Inferior parietal cortex (tissue), 1 donor: ENCODE measurements at regions not wholly inside any gene's neighbourhood (a gene's known extent, or its start where the extent isn't known, plus 50 kb on each side); places are given as distances from the start of the nearest gene placed in this dataset.
"Not testable (repeated sequence)": the region's sequence is repeated elsewhere in the genome, so short reads cannot be mapped to it uniquely, and the experiment has no call there.

ENCODE experiments used
- DNase-seq: peaks from one replicate; pipeline ENCODE4 v3.0.0-alpha.2; 2016; ENCODE audit errors: extremely low spot score

DNA sequence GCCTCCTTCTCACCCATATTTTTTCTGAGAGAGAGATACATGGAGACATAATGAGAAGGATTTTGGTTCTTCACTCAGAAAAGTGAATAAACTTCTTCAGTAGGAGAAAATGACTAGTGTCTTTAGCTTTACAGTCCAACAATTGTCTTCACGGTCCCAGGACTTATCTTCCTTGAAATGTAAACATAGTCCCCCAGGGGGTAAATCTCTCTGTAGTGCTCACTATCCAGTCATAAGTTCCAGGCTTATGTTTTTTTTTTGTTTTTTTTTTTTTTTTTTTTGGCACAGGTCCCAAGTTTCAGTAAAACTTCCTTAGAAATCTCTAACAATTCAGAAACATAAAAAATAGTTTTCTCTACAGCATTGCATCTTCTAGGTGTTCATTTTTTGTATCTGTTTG lies 890.2 kb upstream of the B3GALT2 start:
- no peak for DNase-seq

- no peak for DNase-seq
These were observed 887.4 kb upstream of the B3GALT2 start for GRCh38 chr1:194073833-194074232.

DNA sequence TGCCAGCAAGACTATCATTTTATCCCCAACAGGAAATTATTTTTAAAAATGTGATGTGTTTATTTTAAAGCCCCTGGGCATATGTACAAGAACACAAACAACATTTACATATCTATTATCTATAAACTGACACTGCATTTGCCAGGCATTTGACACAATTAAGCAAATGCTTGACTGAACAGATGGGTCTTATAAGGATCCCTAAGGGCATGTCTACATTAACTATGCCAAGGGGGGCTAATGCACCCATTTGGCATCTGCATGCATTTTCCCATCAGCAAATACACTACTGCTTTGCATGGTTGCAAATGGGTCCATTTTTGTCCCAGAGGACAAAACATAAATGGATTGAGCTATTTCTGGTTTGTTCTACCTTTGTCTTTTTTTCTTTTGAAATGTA lies 884.8 kb upstream of the B3GALT2 start:
- no peak for DNase-seq

DNA sequence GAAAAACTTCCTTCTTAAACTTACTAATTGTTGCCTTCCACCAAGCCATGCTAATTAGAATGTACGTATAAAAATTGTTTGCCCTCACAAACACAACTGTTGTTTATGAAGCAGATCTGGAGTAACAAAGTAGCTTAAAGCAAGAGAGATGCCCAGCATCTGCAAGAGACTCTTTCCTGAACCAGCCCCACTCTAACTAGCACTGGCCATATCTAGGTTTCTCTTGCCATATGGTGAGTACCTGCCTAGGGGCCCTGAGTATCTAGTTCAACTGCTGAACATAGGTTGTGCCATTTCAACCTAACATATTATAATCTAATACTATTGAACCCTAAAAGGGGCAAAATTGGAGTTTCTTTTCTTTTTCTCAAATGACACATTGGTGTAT lies 883.4 kb upstream of the B3GALT2 start:
- DNase-seq = no peak

GRCh38 chr1:194069168-194069830 lies 882.9 kb upstream of the B3GALT2 start:
- no peak for DNase-seq

DNA sequence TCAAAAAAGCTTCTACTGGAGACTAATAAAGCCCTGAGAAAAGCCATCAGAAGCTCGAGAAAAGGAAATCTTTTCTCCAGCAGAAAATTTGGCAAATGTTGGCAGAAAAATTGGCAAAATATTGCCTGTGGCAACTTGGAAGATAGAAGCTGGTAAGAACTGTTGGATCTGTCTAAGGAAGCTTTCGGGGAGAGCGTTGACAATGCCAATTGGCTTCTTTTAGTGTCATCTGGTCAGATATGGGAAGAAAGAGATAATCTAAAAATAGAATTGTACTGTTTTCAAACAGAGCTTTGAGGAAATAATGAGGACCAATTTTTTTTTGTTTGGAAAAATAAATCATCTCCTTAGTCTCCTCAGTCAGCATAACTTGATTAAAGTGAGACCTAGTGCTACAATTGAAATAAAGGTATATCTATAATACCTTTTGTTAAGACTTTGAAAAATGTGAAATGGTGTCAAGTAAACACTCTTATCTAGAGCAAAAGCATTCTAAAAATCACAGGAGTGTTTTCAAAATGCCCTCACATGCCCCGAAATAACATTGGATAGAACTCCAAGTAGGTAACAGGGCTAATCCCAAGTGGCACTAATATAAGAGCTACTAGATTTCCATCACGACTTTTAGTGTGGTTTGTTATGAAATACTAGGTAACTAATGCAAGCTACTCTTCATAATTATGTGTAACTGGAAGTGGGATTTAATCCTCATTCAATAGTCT lies 882.2 kb upstream of the B3GALT2 start:
- no peak for DNase-seq

DNA sequence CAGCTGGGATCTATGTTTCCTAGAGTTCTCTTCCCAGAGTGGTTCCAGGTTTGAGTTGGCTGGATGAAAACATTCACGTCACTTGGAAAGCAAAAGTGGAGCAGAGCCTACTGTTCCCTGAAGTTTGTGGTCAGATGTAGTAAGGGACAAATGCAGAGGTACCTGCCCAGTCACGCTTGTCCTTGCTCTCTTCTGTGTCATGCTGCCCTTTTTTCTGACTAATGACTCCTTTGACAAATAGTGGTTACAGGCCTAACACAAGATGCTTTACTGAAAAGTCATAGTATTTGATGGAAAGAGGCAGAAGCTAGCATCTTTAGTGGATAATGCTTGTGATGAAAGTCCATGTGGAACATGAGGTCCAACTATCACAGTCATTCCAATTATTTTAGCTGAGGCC lies 881.4 kb upstream of the B3GALT2 start:
- no peak for DNase-seq

DNA sequence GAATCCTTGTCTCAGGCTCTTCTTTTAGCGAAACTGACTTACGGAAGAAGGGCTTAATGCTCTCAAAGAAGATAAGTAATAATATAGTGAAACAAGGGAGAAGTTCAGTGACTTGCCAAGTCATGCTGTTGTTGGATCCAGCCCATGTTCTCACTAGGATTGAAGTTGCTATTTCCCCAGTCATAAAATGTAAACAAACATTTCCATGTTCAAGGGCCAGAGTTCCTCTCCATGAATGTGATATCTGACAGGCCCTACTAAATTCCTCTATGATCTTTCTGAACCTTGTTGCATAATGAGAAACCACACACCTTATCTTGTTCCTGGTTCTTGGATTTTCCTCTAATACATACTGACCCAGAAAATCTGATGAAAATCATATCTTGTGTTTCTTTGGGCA lies 876.5 kb upstream of the B3GALT2 start:
- no peak for DNase-seq

GRCh38 chr1:194062526-194062925 lies 876.1 kb upstream of the B3GALT2 start:
- DNase-seq = no peak

DNA sequence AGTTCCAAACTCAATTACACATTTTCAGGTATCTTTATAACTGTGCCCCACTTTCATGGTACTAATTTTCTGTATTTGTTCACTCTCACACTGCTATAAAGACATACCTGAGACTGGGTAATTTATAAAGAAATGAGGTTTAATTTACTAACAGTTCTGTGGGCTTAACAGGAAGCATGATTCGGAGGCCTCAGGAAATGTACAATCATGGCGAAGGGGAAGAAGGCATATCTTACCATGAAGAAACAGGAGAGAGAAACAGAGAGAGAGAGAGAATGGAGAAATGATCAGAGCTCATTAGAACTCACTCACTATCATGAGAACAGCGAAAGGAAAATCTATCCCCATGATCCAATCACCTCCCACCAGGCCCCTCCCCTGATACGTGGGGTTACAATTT lies 874.1 kb upstream of the B3GALT2 start:
- DNase-seq = no peak

- not testable (repeated sequence) for DNase-seq
These were observed 871.9 kb upstream of the B3GALT2 start for GRCh38 chr1:194058268-194058667.

DNA sequence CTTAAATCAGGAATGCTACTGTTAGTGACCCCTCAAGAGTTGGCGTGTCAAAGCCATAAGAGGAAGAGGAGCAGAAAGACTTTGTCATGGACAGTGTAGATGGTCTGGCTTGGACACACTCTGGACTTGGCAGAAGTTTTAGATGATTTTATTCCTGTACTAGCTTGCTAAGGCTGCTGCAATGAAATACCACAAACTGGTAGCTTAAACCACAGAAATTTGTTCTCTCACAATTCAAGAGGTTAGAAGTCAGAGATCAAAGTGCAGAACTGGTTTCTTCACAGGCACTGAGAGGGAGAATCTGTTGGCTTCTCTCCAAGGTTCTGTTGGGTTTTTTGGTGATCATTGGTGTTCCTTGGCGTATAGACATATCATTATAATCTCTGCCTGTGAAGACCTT lies 869.8 kb upstream of the B3GALT2 start:
- no peak for DNase-seq

GRCh38 chr1:194055536-194055935 lies 869.1 kb upstream of the B3GALT2 start:
- peak; percentile 7 for DNase-seq

GRCh38 chr1:194052514-194053338 lies 866.3 kb upstream of the B3GALT2 start:
- no peak for DNase-seq

DNA sequence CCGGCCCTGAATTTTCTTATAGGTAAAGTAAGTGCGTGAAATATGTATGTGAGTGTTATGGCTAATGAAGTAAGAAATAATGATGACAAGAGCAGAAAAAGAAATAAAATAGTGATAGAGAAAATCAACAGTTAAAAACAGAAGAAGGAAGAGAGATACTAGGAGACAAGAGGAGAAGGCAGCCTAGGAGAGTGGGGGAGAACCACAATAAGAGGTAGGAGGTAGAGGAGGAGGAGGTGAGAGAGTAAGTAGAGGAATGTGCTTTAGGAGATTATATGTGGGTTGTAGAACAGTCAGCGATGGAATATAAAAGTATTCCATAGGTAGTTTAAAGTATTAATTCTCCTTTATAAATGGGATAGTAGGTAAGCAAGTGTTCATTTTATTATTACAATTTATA lies 861.5 kb upstream of the B3GALT2 start:
- DNase-seq = no peak

DNA sequence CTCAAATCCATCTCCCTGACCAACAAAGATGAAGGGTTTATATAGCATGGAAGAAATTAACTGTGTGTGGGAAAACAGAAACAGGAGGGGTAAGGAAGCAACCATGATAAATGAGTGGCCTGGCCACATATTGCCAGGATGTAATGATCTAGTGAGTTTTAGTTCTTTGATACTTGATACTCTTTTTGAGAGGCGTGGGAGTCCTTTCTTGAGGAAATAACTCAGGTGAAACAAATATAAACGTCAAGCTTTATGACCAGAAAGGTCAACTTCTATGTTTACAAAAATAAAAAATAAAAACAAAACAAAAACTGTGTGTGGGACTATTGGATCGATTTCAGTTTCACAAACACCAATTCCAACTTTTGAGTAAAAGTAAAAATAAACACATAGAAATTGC lies 860.8 kb upstream of the B3GALT2 start:
- DNase-seq = no peak

- DNase-seq = no peak
These were observed 859.0 kb upstream of the B3GALT2 start for GRCh38 chr1:194045416-194045815.

- DNase-seq = no peak
These were observed 858.5 kb upstream of the B3GALT2 start for GRCh38 chr1:194044892-194045291.

DNA sequence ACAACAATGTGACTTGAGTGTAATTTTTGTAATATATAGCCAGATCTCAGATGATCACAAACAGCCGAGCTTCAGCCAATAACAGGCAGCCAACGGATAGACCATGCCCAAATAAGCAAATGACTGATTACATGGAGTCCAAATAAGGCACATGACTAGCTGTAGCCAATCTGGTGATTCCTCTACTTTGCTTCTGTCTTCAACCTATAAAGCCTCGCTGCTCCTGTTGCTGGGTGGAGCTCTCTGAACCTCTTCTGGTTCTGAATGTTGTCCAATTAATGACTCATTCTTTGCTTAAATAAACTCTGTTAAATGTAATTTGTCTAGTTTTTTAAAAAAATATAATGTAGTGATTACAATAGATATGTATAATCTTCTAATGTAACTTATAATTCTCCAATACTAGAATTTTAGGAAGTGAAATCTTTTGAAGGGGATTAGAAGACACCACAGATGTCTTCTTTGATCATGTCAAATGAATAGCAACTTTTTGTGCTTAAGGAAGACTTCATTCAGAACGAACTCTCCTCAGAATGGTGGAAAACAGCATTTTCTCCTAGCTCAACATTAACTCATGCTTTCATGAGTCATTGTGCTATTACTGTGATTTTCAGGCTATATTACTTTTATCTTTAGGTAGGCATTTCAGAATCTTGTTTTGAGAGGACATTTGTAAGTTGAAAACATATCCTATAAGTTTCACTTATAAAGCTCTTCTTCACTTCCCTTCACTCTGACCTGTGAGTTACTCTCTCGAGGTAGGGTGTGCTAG lies 857.8 kb upstream of the B3GALT2 start:
- no peak for DNase-seq

DNA sequence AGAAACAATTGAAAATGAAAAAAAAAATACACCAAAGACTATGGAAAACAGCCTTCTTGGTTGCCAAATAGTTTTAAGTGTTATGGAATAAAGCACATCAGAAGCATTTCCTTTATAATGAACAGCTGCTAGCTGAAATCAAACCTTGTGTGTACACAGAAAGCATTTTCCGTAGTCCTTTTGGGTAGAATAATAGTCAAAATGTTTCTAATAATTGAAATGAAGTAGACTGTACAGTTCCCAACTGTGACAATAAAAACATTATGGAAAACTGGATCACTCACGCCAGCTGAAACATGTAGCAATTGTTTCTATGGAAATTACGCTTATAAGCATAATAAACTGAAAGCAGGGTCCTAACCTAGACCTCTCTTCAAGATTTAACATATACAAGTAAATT lies 856.3 kb upstream of the B3GALT2 start:
- DNase-seq = no peak

- DNase-seq = no peak
These were observed 854.1 kb upstream of the B3GALT2 start for GRCh38 chr1:194040496-194040895.

GRCh38 chr1:194039578-194039977 lies 853.2 kb upstream of the B3GALT2 start:
- no peak for DNase-seq
